ENCODE measurements at regions not wholly inside any gene's neighbourhood (a gene's known extent, or its start where the extent isn't known, plus 50 kb on each side); places are given as distances from the start of the nearest gene placed in this dataset.

- TF ChIP-seq EZH2 (IDR thresholded peaks at IDR 0.05; ENCODE audit: insufficient read depth, poor library complexity, severe bottlenecking) (no peak), EZH2phosphoT487 (IDR thresholded peaks at IDR 0.05; ENCODE audit: insufficient read depth, low read depth) (no peak)
Observed at GRCh38 chr2:64837925-64838641, 151.1 kb upstream of the SLC1A4 start.
